Breast epithelium (tissue), 3 donors: ENCODE measurements at regions not wholly inside any gene's neighbourhood (a gene's known extent, or its start where the extent isn't known, plus 50 kb on each side); places are given as distances from the start of the nearest gene placed in this dataset.

Source experiments
- CTCF ChIP-seq, 3 donors: fragments of 450-650 bp; IDR thresholded peaks; one replicate each; pipeline ENCODE4 v1.5.1; 2016 to 2017; ENCODE audit warnings: antibody characterized with exemption in 3 of 3, mild to moderate bottlenecking in 3 of 3, moderate library complexity in 3 of 3
- POLR2A ChIP-seq: fragments of 450-650 bp; IDR thresholded peaks from one replicate; pipeline ENCODE4 v1.6.1; 2016; ENCODE audit warnings: antibody characterized with exemption, mild to moderate bottlenecking, moderate library complexity
- POLR2AphosphoS5 ChIP-seq, 3 donors: sonication (generic); formaldehyde crosslinking; IDR thresholded peaks; one replicate each; pipeline ENCODE4 v1.6.1; 2017; ENCODE audit warnings: antibody characterized with exemption in 3 of 3

- TF ChIP-seq POLR2AphosphoS5 (IDR thresholded peaks at IDR 0.05) (no peak), CTCF (IDR thresholded peaks at IDR 0.05) (no peak), POLR2A (no peak)
Observed at GRCh38 chr9:19931098-19931890, 142.5 kb upstream of the SLC24A2 start.
